ENCODE measurements at regions not wholly inside any gene's neighbourhood (a gene's known extent, or its start where the extent isn't known, plus 50 kb on each side); places are given as distances from the start of the nearest gene placed in this dataset.

DNA sequence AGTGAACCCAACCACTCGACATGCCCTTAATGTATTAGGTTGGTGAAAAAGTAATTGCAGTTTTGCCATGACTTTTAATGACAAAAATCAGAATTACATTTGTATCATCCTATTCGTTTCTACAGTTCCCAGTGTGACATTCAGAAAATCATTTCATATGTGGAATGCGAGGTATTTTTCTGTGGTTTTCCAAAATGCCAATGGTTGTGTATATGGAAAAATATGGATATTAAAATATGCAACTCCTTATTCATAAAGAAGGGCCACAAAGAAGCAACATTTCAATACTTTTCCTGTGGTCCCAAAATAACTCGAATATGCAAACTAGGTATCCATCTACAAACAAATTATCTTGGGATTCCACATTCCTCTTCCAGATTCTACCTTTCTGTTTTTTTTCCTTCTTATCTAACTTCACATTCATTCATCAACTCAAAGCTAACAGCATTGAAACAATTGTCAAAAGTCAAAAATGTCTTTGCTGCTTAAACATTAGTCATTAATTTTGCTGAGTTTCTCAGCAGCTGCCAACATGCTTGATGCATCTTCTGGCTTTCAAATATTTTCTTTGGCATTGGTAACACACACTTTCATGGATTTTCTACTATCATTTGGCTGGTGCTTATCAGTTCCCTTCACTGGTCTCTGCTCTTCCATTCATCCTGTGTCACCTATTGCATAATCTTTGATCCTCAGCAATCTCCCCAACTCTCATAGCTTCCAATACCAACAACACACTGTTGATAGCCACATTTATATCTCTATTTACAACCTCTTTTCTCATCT lies 1445.4 kb downstream of the EFNB2 start:
- TF ChIP-seq, protein P1, sequence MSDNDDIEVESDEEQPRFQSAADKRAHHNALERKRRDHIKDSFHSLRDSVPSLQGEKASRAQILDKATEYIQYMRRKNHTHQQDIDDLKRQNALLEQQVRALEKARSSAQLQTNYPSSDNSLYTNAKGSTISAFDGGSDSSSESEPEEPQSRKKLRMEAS (IDR thresholded peaks at IDR 0.05): no peak
- TF ChIP-seq EP300 (IDR thresholded peaks at IDR 0.05; ENCODE audit: borderline replicate concordance) (no peak), CREB1 (IDR thresholded peaks at IDR 0.05; ENCODE audit: low read depth) (no peak), NFIC (IDR thresholded peaks at IDR 0.05) (no peak), FOXM1 (IDR thresholded peaks at IDR 0.05; ENCODE audit: borderline replicate concordance, low read depth) (no peak), TEAD4 (IDR thresholded peaks at IDR 0.05) (no peak), CEBPB (IDR thresholded peaks at IDR 0.05) (no peak), RAD21 (IDR thresholded peaks at IDR 0.05; ENCODE audit: low read depth) (no peak), TCF12 (IDR thresholded peaks at IDR 0.05; ENCODE audit: low read depth) (no peak), ZBTB7A (IDR thresholded peaks at IDR 0.05; ENCODE audit: low read depth) (no peak), EGR1 (IDR thresholded peaks at IDR 0.05) (no peak), YY1 (IDR thresholded peaks at IDR 0.05; ENCODE audit: low read depth) (no peak), TAF1 (IDR thresholded peaks at IDR 0.05; ENCODE audit: low read depth) (no peak)
- TF ChIP-seq, protein P2, sequence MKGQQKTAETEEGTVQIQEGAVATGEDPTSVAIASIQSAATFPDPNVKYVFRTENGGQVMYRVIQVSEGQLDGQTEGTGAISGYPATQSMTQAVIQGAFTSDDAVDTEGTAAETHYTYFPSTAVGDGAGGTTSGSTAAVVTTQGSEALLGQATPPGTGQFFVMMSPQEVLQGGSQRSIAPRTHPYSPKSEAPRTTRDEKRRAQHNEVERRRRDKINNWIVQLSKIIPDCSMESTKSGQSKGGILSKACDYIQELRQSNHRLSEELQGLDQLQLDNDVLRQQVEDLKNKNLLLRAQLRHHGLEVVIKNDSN (IDR thresholded peaks at IDR 0.05): no peak
- TF ChIP-seq, protein P3, sequence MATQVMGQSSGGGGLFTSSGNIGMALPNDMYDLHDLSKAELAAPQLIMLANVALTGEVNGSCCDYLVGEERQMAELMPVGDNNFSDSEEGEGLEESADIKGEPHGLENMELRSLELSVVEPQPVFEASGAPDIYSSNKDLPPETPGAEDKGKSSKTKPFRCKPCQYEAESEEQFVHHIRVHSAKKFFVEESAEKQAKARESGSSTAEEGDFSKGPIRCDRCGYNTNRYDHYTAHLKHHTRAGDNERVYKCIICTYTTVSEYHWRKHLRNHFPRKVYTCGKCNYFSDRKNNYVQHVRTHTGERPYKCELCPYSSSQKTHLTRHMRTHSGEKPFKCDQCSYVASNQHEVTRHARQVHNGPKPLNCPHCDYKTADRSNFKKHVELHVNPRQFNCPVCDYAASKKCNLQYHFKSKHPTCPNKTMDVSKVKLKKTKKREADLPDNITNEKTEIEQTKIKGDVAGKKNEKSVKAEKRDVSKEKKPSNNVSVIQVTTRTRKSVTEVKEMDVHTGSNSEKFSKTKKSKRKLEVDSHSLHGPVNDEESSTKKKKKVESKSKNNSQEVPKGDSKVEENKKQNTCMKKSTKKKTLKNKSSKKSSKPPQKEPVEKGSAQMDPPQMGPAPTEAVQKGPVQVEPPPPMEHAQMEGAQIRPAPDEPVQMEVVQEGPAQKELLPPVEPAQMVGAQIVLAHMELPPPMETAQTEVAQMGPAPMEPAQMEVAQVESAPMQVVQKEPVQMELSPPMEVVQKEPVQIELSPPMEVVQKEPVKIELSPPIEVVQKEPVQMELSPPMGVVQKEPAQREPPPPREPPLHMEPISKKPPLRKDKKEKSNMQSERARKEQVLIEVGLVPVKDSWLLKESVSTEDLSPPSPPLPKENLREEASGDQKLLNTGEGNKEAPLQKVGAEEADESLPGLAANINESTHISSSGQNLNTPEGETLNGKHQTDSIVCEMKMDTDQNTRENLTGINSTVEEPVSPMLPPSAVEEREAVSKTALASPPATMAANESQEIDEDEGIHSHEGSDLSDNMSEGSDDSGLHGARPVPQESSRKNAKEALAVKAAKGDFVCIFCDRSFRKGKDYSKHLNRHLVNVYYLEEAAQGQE (IDR thresholded peaks at IDR 0.05; ENCODE audit: low read depth): no peak

DNA sequence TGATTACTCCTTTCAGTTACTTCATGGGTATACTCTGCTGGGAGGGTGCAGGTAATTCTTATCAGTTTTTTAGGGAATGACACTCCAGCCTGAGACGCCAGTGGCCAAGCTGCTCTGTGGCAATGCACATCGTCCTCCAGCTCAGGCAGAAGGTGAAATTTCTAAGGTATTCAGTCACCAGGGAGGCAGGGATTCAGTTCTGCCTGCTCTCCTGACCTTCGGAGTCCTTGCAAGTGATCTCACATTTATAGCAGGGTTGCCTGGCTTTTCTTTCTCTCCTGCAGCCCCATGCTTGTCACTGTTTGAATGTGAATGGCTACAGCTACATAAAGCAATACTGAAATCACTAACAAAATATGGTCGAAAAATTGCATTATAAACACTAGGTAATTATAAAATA lies 1447.5 kb downstream of the EFNB2 start:
- TF ChIP-seq ZBTB7A (IDR thresholded peaks at IDR 0.05; ENCODE audit: low read depth) (no peak), TCF12 (IDR thresholded peaks at IDR 0.05; ENCODE audit: low read depth) (no peak), EP300 (IDR thresholded peaks at IDR 0.05; ENCODE audit: borderline replicate concordance) (no peak), TEAD4 (IDR thresholded peaks at IDR 0.05) (no peak)
- TF ChIP-seq, protein P3 (IDR thresholded peaks at IDR 0.05; ENCODE audit: low read depth): no peak

DNA sequence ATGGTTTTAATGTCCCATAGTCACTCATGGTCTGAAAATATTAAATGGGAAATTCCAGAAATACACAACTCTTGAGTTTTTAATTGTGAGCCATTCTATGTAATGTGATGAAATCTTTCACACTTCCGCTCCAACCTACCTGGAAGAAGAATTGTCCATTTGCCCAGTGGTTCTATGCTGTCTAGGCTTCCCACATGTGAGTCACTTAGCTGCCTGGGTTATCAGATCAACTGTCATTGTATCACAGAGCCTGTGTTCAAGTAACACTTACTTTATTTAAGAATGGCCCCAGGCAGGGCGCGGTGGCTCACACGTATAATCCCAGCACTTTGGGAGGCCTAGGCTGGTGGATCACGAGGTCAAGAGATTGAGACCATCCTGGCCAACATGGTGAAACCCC lies 1450.5 kb downstream of the EFNB2 start:
- TF ChIP-seq, protein P1 (IDR thresholded peaks at IDR 0.05): no peak

DNA sequence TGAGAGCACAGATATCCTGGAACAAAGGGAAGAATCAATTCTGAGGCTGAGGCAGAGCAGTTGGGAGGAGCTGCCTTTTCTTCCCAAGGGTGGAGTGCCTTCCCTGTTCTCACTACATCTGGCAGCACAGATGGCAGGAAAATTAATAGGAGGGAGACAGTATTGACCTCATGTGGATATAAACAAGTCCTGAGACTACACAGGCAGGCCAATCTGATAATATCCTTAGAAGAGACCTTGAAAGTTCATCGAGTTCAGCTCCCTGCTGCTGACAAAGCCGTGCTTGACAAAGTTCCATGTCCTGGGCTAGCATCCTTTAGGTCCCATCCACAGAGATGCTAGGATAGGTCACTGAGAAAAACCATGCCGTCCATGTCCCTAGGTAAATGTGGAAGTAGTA lies 1451.5 kb downstream of the EFNB2 start:
- no peak for TF ChIP-seq TCF12 (IDR thresholded peaks at IDR 0.05; ENCODE audit: low read depth)
- no peak for TF ChIP-seq NFIC (IDR thresholded peaks at IDR 0.05)
- no peak for TF ChIP-seq RAD21 (IDR thresholded peaks at IDR 0.05; ENCODE audit: low read depth)
- no peak for TF ChIP-seq CREB1 (IDR thresholded peaks at IDR 0.05; ENCODE audit: low read depth)

DNA sequence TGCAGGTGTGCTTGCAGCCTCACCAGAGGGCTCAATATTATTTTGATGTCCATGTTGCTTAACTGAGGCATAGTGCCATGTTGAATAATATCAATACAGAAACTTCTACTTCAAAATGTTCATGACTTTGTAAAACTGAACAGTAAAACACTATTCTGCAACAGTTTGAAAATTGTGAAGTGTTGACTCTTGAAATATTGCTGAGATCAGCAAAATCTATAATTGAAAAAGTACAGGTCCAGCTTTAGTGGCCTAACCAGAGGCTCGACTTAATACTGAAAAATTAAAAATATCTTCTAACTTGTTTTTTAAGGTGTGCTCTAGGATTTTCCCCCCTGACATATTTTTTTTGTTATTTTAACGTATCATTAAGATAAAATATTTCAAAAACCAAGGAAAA lies 1460.7 kb downstream of the EFNB2 start:
- no peak for TF ChIP-seq EP300 (IDR thresholded peaks at IDR 0.05; ENCODE audit: borderline replicate concordance)

DNA sequence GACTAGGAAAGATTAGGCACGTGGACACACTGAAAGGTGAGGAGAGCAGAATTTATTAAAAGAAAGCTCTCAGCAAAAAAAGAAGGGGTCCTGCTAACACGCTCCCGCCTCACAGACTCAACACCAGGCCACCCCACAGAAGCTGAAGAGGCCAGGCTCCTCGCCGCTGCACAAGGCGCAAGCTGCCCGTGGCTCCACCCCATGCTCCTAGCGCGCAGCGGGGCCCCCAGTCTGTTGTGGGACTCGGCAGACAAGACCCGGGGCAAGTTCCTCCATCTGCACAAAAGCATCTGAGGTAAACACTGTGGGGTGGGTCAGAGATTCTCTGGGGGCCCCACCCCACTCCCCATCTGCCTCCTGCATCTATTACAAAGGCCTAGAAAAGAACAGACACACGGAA lies 1462.4 kb downstream of the EFNB2 start:
- TF ChIP-seq, protein P2 (IDR thresholded peaks at IDR 0.05): no peak
- TF ChIP-seq ZBTB7A (IDR thresholded peaks at IDR 0.05; ENCODE audit: low read depth) (no peak), EP300 (IDR thresholded peaks at IDR 0.05; ENCODE audit: borderline replicate concordance) (no peak), CEBPB (IDR thresholded peaks at IDR 0.05) (no peak), FOXM1 (IDR thresholded peaks at IDR 0.05; ENCODE audit: borderline replicate concordance, low read depth) (no peak), CREB1 (IDR thresholded peaks at IDR 0.05; ENCODE audit: low read depth) (no peak)

DNA sequence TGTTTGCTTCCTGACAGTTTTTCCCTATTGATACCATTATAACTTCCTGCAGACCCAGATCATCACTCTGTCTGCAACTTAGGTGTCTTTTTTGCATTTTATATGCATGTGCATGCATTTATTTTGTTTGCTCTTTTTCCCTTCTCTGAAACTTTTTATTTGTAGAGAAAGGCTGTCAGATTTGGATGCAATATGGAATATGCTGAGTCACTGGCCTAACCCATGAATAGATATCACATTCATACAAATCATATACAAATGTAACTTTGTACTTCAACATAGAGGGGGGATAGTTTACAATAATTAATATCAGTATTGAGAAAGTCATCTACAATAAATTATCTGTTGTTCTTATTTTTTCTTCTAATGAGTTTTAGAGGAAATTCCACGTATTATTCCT lies 1465.0 kb downstream of the EFNB2 start:
- TF ChIP-seq, protein P2 (IDR thresholded peaks at IDR 0.05): no peak
- TF ChIP-seq EP300 (IDR thresholded peaks at IDR 0.05; ENCODE audit: borderline replicate concordance): no peak
- TF ChIP-seq, protein P3 (IDR thresholded peaks at IDR 0.05; ENCODE audit: low read depth): no peak
- no peak for TF ChIP-seq EGR1 (IDR thresholded peaks at IDR 0.05)
- TF ChIP-seq ZBTB7A (IDR thresholded peaks at IDR 0.05; ENCODE audit: low read depth): no peak
- no peak for TF ChIP-seq FOXM1 (IDR thresholded peaks at IDR 0.05; ENCODE audit: borderline replicate concordance, low read depth)
- TF ChIP-seq, protein P1 (IDR thresholded peaks at IDR 0.05): no peak
- no peak for TF ChIP-seq RAD21 (IDR thresholded peaks at IDR 0.05; ENCODE audit: low read depth)
- no peak for TF ChIP-seq YY1 (IDR thresholded peaks at IDR 0.05; ENCODE audit: low read depth)
- no peak for TF ChIP-seq TCF12 (IDR thresholded peaks at IDR 0.05; ENCODE audit: low read depth)
- no peak for TF ChIP-seq TEAD4 (IDR thresholded peaks at IDR 0.05)
